T-cell (primary cell): ENCODE measurements at regions not wholly inside any gene's neighbourhood (a gene's known extent, or its start where the extent isn't known, plus 50 kb on each side); places are given as distances from the start of the nearest gene placed in this dataset.
A peak's percentile ranks its signal among the peaks of the same experiment; 100 is the strongest.
"Not testable (repeated sequence)": the region's sequence is repeated elsewhere in the genome, so short reads cannot be mapped to it uniquely, and the experiment has no call there.

ENCODE experiments used
- ATAC-seq, 4 experiments: fragments of 200-7000 bp in 3 of 4; fragments of 150-1000 bp in 1 of 4; cut with Tn5 transposase; replicated peaks in 1 of 4; 1 replicate in 3 of 4; 2 replicates in 1 of 4; pipeline ENCODE4 v1.10.0; 2021; ENCODE audit warnings: moderate library complexity in 3 of 4, mild to moderate bottlenecking in 2 of 4, moderate number of reproducible peaks in 1 of 4
- CTCF ChIA-PET, 2 donors: fragments of 300-600 bp; sonication (Branson Sonifier 250); formaldehyde crosslinking; loops; one replicate each; lab custom pipeline; 2022; ENCODE audit warnings: antibody characterized with exemption in 2 of 2; lab: Charles Lee
- POLR2A ChIA-PET, 2 donors: fragments of 300-600 bp; sonication (Branson Sonifier 250); formaldehyde crosslinking; loops; one replicate each; lab custom pipeline; 2022; ENCODE audit warnings: antibody characterized with exemption in 2 of 2; lab: Charles Lee
- DNase-seq, 35 experiments: peaks; one replicate each; pipeline versions ENCODE4 v3.0.0 to v3.0.0-alpha.2; 2013 to 2023
- H3K27ac ChIP-seq: one replicate; pipeline ENCODE4 v1.5.1; 2013; ENCODE audit warnings: low read length
- H3K27me3 ChIP-seq, 2 experiments: replicated peaks in 1 of 2; 1 replicate in 1 of 2; 2 replicates in 1 of 2; pipeline versions ENCODE4 v1.6.1 to v1.7.0; 2013; ENCODE audit warnings: low read length in 1 of 2, mixed read lengths in 1 of 2; ENCODE audit not compliant: control insufficient read depth in 2 of 2, insufficient read depth in 2 of 2; ENCODE audit errors: extremely low read depth in 1 of 2
- H3K36me3 ChIP-seq, 2 donors: 1 replicate in 1 of 2; 2 replicates in 1 of 2; pipeline versions ENCODE4 v1.6.1 to v1.7.0; 2013; ENCODE audit warnings: low read length in 1 of 2; ENCODE audit not compliant: control insufficient read depth in 2 of 2, insufficient read depth in 1 of 2; ENCODE audit errors: extremely low read depth in 1 of 2
- H3K4me1 ChIP-seq, 2 experiments: 1 replicate in 1 of 2; 2 replicates in 1 of 2; pipeline versions ENCODE4 v1.6.1 to v1.7.0; 2013; ENCODE audit warnings: low read length in 2 of 2, mixed read lengths in 1 of 2; ENCODE audit not compliant: insufficient read depth in 2 of 2, control insufficient read depth in 1 of 2; ENCODE audit errors: extremely low read depth in 1 of 2
- H3K4me3 ChIP-seq, 2 donors: 1 replicate in 1 of 2; 2 replicates in 1 of 2; pipeline versions ENCODE4 v1.5.1 to v1.7.0; 2013; ENCODE audit warnings: mild to moderate bottlenecking in 2 of 2, low read length in 1 of 2, moderate library complexity in 1 of 2; ENCODE audit not compliant: control insufficient read depth in 1 of 2; ENCODE audit errors: extremely low read depth in 1 of 2
- H3K9me3 ChIP-seq: 2 replicates; pipeline ENCODE4 v1.7.0; 2013
- H3K27ac Mint-ChIP-seq, 2 donors: one replicate each; pipeline ENCODE4 v1.8.0; 2020 to 2021; ENCODE audit warnings: mild to moderate bottlenecking in 2 of 2, mixed read lengths in 2 of 2
- H3K27me3 Mint-ChIP-seq, 2 donors: one replicate each; pipeline ENCODE4 v1.8.0; 2021 to 2022; ENCODE audit warnings: mixed read lengths in 2 of 2
- H3K36me3 Mint-ChIP-seq: one replicate; pipeline ENCODE4 v1.8.0; 2021; ENCODE audit warnings: mixed read lengths
- H3K4me1 Mint-ChIP-seq, 3 donors: one replicate each; pipeline ENCODE4 v1.8.0; 2020 to 2022; ENCODE audit warnings: mixed read lengths in 3 of 3, mild to moderate bottlenecking in 1 of 3
- H3K4me3 Mint-ChIP-seq, 3 donors: one replicate each; pipeline ENCODE4 v1.8.0; 2020 to 2022; ENCODE audit warnings: mild to moderate bottlenecking in 3 of 3, mixed read lengths in 3 of 3, moderate library complexity in 3 of 3
- H3K9me3 Mint-ChIP-seq, 3 donors: one replicate each; pipeline ENCODE4 v1.8.0; 2020 to 2022; ENCODE audit warnings: mixed read lengths in 3 of 3
- WGBS: methylation state at CpG from one replicate; pipeline ENCODE4 v1.1.5; 2013; ENCODE audit warnings: missing lambda C conversion rate; ENCODE audit not compliant: insufficient coverage; 5-methylcytosine and 5-hydroxymethylcytosine counted together

DNA sequence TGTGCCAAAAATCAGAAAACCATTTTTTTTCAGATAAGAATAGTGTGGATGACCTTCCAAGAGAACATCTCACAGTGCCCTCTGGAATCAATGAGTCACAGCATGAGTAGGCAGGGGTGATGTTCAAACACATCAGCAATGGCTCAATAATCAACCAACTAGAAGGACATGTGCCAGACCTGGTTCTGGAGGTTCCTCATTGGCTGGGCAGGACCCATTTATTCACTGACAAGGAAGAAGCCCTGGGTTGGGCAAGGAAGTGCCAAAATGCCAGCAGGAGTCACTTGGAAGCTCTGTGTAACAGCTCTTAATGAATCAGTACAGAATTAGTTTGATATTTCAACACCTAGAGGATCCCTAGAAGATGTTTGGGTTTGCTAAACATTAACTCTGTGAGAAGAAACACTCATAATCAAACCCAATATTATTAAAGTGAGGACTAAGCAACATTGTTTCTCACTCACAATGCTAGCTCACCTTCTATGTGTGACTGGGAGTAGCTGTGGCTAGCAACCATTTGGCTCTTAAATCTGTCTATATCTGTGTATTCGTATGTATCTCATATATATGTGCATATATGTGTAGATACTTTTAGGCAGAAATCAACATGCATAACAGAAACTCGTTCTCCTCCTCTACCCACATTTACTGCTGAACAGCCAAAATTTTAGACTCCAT lies 72.3 kb upstream of the APBB1IP start:
- CTCF ChIA-PET = no interaction called here
- Mint-ChIP-seq H3K4me3 (no peak overlapping the region), H3K27me3 (peaks cover 0 to 4% of the 10 kb centered on the region in 2 donors), H3K4me1 (no peaks in the 10 kb centered on the region), H3K36me3 (no peaks in the 10 kb centered on the region), H3K9me3 (peaks cover 3 to 14% (median 6%) of the 10 kb centered on the region in 3 donors), H3K27ac (no peak overlapping the region)
- POLR2A ChIA-PET = interaction anchor here in 1 of 2 donors (0.6 kb wide), 2 partner anchors 51 to 475 kb away, joined by 3 to 5 read pairs; no protein-coding TSS in a partner anchor
- H3K4me3 ChIP-seq = no peak overlapping the region
- no peak overlapping the region for H3K27ac ChIP-seq
- DNase-seq = no peak
- ATAC-seq = no peak
- H3K36me3 ChIP-seq = no peaks in the 10 kb centered on the region
- H3K9me3 ChIP-seq = no peaks in the 10 kb centered on the region
- WGBS = no CpG with 5 or more reads among the region's 2 CpGs
- no peaks in the 10 kb centered on the region for H3K27me3 ChIP-seq
- H3K4me1 ChIP-seq = no peaks in the 10 kb centered on the region

DNA sequence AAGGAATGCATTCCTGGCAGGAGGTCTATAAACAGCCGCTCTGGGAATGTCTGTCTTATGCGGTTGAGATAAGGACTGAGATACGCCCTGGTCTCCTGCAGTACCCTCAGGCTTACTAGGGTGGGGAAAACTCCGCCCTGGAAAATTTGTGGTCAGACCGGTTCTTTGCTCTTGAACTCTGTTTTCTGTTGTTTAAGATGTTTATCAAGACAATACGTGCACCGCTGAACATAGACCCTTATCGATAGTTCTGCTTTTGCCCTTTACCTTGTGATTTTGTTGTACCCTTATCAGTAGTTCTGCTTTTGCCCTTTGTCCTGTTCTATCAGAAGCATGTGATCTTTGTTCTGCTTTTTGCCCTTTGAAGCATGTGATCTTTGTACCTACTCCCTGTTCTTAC lies 71.1 kb upstream of the APBB1IP start:
- H3K9me3 Mint-ChIP-seq = peaks cover 5 to 14% (median 8%) of the 10 kb centered on the region in 3 donors
- H3K36me3 Mint-ChIP-seq, H3K4me3 Mint-ChIP-seq, H3K27me3 Mint-ChIP-seq, DNase-seq, H3K4me3 ChIP-seq, H3K4me1 Mint-ChIP-seq, H3K27ac ChIP-seq, H3K27ac Mint-ChIP-seq, H3K36me3 ChIP-seq, POLR2A ChIA-PET, CTCF ChIA-PET, H3K9me3 ChIP-seq, H3K27me3 ChIP-seq, ATAC-seq, H3K4me1 ChIP-seq: not testable (repeated sequence)
- 87% methylated on average over 4 of the region's 8 CpGs for WGBS

DNA sequence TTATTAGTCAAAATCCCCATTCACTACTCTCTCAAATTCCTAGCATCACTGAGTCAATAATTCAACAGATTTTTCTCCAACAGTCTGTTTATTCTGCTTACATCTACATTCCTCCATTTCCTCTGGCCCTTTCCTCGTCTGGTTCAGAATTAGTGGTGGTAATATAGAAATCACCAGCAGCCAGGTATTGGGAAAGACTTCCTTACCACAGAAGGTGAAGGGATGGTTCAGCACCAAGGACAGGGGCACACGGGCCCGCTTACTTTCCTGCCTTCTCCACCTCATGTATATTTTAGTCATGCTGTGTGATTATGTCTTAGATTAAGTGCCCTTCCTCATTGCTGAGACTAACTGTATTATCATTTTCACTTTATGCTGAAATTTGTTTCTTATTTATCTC lies 70.4 kb upstream of the APBB1IP start:
- Mint-ChIP-seq H3K9me3 (peaks cover 5 to 14% (median 8%) of the 10 kb centered on the region in 3 donors), H3K4me3 (no peak overlapping the region), H3K4me1 (no peaks in the 10 kb centered on the region), H3K27ac (no peak overlapping the region), H3K36me3 (no peaks in the 10 kb centered on the region), H3K27me3 (peaks cover 0 to 4% of the 10 kb centered on the region in 2 donors)
- WGBS = no CpG with 5 or more reads among the region's 3 CpGs
- H3K27ac ChIP-seq = no peak overlapping the region
- ChIA-PET CTCF (no interaction called here), POLR2A (no interaction called here)
- H3K36me3 ChIP-seq = no peaks in the 10 kb centered on the region
- DNase-seq (peak in 15 of 35 experiments; percentile 4 to 53 (median 16)), ATAC-seq (no peak)
- H3K4me3 ChIP-seq = no peak overlapping the region
- no peaks in the 10 kb centered on the region for H3K4me1 ChIP-seq
- no peaks in the 10 kb centered on the region for H3K27me3 ChIP-seq
- H3K9me3 ChIP-seq = no peaks in the 10 kb centered on the region

- DNase-seq (no peak), ATAC-seq (no peak)
- CTCF ChIA-PET = interaction anchor here in 1 of 2 donors (1.1 kb wide), 1 partner anchor 33 kb away, joined by 11 read pairs; no protein-coding TSS in a partner anchor
- POLR2A ChIA-PET = no interaction called here
- peaks cover 0 to 2% of the 10 kb centered on the region in 2 experiments for H3K27me3 ChIP-seq
- no peak overlapping the region for H3K27ac ChIP-seq
- Mint-ChIP-seq H3K9me3 (peaks cover 5 to 14% (median 8%) of the 10 kb centered on the region in 3 donors), H3K27ac (no peak overlapping the region), H3K4me1 (no peaks in the 10 kb centered on the region), H3K27me3 (peaks cover 0 to 4% of the 10 kb centered on the region in 2 donors), H3K36me3 (no peaks in the 10 kb centered on the region), H3K4me3 (no peak overlapping the region)
- no peaks in the 10 kb centered on the region for H3K4me1 ChIP-seq
- no peaks in the 10 kb centered on the region for H3K9me3 ChIP-seq
- no peak overlapping the region for H3K4me3 ChIP-seq
- H3K36me3 ChIP-seq = no peaks in the 10 kb centered on the region
- no CpG with 5 or more reads among the region's 4 CpGs for WGBS
These were observed 69.7 kb upstream of the APBB1IP start for GRCh38 chr10:26368463-26368862.

- Mint-ChIP-seq H3K9me3 (peaks cover 5 to 14% (median 7%) of the 10 kb centered on the region in 3 donors), H3K27me3 (peaks cover 0 to 5% of the 10 kb centered on the region in 2 donors), H3K4me1 (no peaks in the 10 kb centered on the region), H3K36me3 (no peaks in the 10 kb centered on the region), H3K4me3 (no peak overlapping the region), H3K27ac (no peak overlapping the region)
- Histone ChIP-seq H3K27ac (no peak overlapping the region), H3K4me1 (no peaks in the 10 kb centered on the region), H3K36me3 (no peaks in the 10 kb centered on the region), H3K27me3 (peaks cover 0 to 3% of the 10 kb centered on the region in 2 experiments), H3K4me3 (no peak overlapping the region), H3K9me3 (no peaks in the 10 kb centered on the region)
- ChIA-PET CTCF (no interaction called here), POLR2A (interaction anchor here in 1 of 2 donors (0.7 kb wide), 1 partner anchor 62 kb away, joined by 3 read pairs; no protein-coding TSS in a partner anchor)
- WGBS = no CpG with 5 or more reads among the region's 4 CpGs
- ATAC-seq (no peak), DNase-seq (no peak)
These were observed 65.4 kb upstream of the APBB1IP start for GRCh38 chr10:26372513-26373354.

- no peaks in the 10 kb centered on the region for H3K4me1 ChIP-seq
- ChIA-PET CTCF (no interaction called here), POLR2A (no interaction called here)
- ATAC-seq (no peak), DNase-seq (no peak)
- no peaks in the 10 kb centered on the region for H3K36me3 Mint-ChIP-seq
- no peaks in the 10 kb centered on the region for H3K36me3 ChIP-seq
- H3K4me1 Mint-ChIP-seq = no peaks in the 10 kb centered on the region
- no peak overlapping the region for H3K4me3 ChIP-seq
- H3K27me3 Mint-ChIP-seq = peaks cover 0 to 5% of the 10 kb centered on the region in 2 donors
- peaks cover 0 to 3% of the 10 kb centered on the region in 2 experiments for H3K27me3 ChIP-seq
- WGBS = no CpG with 5 or more reads among the region's 4 CpGs
- no peak overlapping the region for H3K27ac Mint-ChIP-seq
- no peak overlapping the region for H3K27ac ChIP-seq
- peaks cover 5 to 14% (median 7%) of the 10 kb centered on the region in 3 donors for H3K9me3 Mint-ChIP-seq
- no peaks in the 10 kb centered on the region for H3K9me3 ChIP-seq
- H3K4me3 Mint-ChIP-seq = no peak overlapping the region
These were observed 63.7 kb upstream of the APBB1IP start for GRCh38 chr10:26374426-26374825.
